Kasumi-1 (cell line): ENCODE measurements at regions not wholly inside any gene's neighbourhood (a gene's known extent, or its start where the extent isn't known, plus 50 kb on each side); places are given as distances from the start of the nearest gene placed in this dataset.

Experiments used
- DNase-seq, 2 experiments: peaks; one replicate each; lab custom pipeline; 2025; lab: John Stamatoyannopoulos, UW

DNA sequence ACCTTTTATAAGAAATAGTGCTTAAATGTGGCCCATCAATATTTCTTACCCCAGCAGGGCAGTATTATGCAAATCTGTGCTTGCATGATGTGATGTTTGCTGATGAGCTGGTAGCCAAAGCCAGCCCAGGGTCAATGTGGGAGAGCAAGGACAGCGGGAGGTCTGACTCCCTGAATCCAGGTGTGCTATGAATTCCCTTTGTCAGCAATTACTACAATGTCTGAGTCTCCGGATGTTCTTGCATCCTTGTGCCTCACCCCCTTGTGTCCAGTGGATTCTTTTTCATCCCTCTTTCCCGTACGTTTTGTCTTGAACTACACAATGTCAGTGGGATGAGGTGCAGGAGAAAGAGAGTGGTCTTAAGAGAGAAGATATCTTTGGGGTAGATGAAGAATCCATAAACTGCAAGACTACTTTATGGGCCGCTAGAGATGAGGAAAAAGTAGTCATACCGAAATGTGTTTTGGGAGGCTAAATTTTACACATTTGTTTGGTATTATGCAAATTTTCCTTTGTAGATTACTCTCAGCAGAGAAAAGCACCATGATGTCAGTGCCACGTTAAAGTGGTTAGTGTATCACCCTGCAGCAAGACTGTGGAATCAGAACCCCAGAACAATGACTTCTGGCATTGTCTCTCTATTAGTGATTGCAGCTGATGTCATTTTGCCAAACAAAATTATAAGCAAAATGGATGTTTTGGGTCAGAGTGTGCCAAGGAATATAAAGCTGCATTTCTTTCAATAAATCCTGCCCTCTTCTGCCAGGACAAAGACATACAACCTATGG lies 53.5 kb upstream of the TSHZ3 start:
- DNase-seq, result no peak

DNA sequence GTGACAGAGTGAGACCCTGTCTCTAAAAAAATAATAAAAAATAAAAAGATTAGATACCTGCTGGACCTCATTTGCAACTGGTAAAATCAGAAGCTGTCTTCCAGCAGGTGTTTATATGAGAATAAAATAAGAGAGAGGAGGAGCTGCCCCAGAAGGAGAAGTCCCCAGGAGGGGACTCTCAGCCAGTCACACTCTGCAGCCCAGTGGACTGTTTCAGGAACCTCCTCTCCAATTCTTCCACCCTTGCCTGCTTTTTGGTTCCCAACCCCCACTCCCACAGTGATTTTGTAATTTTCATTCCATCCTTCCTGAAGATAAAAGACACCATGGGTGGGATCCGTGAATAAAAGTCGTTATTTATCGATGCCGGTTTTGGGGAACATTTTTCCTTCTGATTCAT lies 56.9 kb upstream of the TSHZ3 start:
- no peak for DNase-seq

- no peak for DNase-seq
Measured at GRCh38 chr19:31408460-31409124, 59.4 kb upstream of the TSHZ3 start.

DNA sequence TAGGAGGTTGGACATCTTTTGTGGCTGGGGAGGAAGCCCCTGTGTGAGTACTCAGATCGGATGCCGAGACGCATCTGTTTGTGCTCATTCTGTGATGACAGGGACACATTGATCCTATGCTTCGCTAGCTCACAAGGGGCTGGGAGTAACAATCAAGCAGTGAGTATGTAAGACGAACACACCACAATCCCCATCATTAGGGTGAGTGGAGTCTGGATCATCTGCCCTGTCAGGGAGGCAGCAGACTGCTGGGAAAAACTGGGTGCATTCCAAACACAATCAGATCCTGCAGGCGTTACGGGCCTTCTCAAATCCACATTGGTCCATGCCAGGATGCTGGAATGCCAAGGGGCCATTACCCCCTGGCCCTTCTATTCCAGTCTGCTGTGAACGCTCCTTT lies 64.1 kb upstream of the TSHZ3 start:
- no peak for DNase-seq

DNA sequence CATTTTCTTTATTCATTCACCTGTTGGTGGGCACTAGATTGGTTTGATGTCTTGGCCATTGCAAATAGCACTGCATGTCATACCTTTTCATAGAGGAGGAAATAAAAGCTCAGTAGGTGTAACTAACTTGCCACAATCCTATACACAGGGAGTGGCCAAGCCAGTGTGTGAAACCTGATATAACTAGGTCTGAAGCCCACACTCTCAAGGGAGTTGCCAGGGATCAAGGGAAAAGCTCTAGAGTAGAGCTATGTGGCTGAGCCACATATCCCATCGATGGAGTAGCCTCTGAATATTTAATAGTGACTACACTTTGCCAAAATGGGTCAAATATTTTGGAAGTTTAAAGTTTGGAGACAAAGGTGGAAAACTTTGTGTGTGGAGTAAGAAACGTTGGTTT lies 66.1 kb upstream of the TSHZ3 start:
- DNase-seq, result no peak

- no peak for DNase-seq
Measured at GRCh38 chr19:31416548-31416947, 67.3 kb upstream of the TSHZ3 start.

- DNase-seq, result no peak
Measured at GRCh38 chr19:31418055-31418454, 68.8 kb upstream of the TSHZ3 start.

- no peak for DNase-seq
Measured at GRCh38 chr19:31418692-31419430, 69.6 kb upstream of the TSHZ3 start.

GRCh38 chr19:31419871-31420445 lies 70.7 kb upstream of the TSHZ3 start:
- DNase-seq, result no peak

GRCh38 chr19:31421082-31421481 lies 71.8 kb upstream of the TSHZ3 start:
- DNase-seq, result no peak

GRCh38 chr19:31421856-31422255 lies 72.6 kb upstream of the TSHZ3 start:
- no peak for DNase-seq

DNA sequence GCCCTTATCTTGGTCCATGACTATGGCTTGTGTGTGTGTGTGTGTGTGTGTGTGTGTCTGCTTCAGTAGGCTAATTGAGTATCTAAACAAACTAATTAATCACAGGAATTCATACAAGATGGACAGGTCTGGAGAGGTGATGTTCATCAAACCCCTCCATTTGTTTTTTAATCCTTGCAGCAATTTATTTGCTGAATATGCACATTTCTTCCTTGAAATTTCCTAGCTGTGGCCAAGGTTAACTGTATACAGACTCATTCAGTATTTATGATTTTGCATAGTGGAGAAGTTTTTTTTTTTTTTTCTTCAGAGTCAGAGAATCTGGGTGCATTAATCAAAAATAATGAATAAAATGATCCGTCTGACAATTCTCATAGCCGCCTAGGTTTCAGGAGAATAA lies 74.7 kb upstream of the TSHZ3 start:
- no peak for DNase-seq

DNA sequence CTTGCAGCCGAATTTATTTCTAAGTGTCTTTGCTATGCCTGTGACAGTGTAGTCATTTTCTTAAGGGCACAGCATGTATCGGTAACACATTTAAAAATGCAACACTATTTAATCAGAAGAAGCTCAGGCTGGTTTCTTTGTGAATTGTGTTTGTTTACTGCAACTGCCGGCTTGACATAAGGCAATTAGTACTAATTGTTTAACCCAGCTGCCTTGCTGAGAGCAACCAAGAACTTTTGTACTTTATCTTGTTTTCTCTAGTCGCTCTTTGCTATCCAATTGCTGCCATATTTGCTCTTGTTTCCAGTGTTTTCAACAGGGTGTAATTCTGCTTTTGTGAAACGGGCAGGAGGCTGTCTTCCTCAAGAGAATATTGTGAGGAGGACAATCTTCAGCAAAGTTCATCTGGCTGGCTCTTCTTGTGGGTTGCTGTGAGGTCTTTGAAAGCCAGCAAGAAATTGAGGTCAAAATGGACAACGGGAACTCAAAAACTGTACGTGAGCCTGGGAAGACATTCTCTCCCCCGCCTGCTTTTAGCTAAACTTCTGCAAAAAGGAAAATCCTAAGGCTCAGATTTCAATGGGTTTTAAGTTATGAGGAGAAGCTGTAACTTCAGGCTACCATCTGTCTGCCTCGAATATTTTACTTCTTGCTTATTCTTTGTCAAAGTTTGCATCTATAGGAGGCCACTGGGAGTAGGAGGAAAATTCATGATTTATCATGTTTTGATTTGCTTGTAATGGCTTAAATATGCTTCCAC lies 75.8 kb upstream of the TSHZ3 start:
- DNase-seq, result no peak

DNA sequence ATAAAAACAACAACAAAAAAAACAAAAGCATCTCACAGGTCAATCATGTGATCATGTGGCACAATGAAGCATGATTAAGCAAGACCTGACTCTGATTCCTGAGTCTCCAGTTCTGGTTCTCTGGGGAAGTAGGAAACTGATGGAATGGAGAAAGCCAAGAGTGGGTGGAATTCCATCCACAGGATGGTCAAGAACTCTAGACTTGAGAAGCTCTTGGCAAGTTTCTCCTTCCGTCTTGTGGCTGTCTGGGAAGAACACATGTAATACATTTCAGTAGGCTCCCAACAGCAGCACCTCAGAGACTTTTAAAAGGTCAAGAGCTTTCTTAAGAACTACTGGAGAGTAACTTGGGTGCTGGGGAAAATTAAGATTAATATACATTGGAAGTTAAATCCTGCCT lies 78.6 kb upstream of the TSHZ3 start:
- DNase-seq, result no peak

GRCh38 chr19:31430381-31430780 lies 81.1 kb upstream of the TSHZ3 start:
- no peak for DNase-seq

- no peak for DNase-seq
Measured at GRCh38 chr19:31432201-31432810, 83.1 kb upstream of the TSHZ3 start.

- no peak for DNase-seq
Measured at GRCh38 chr19:31436121-31436776, 87.0 kb upstream of the TSHZ3 start.

DNA sequence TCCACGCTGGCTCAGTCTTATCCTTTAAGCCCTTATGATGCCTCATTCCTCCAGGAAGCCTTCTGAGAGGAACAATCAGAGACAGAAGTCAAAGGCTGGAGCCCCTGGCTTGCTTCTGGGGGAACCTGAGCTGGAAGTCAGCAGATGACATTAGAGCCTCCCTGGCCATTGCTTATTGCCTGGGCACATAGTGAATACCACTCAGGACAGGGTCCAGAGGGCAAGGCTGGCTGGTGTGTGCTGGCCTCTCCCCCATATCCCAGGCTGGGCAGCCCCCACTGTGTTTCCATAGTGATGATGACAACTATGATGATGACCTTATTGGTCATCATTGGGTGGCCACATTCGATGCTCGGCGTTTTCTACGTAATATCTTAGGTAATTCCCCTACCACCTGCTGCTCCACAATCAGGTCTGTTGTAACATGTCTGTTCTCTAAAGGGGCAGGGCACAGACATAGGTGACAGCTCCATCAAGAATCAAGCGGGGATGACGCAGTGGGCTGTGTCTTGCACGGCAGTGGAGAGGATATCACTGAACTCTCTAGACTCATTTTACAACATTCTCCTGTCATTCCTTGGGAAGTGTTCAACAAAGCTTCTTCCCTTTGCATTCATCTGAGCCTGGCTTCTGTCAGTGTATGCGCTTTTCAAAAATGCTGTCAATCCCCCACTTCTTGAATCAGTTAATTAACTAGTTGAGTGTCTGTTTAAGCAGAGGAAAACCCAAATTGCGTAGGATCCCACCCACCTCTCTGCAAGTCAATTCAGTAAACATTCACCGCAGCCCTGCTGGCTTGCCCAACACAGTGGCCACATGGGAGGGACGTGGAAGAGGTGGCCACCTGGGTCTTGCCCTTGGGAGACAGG lies 89.4 kb upstream of the TSHZ3 start:
- DNase-seq, result no peak

DNA sequence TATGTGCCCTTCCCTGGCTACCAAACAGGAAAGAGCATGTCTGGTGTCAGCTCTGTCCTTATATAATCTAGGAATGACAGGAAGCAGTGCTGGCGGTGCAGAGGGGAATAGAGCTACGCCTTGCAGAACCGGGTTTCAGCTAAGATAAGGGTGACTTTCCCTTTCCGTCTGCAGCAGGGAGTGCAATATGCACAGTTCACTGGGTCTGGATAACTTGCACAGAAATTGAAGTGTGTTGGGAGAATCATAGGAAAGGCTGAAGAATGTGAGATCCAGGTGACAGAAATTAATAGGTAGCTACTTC lies 90.0 kb upstream of the TSHZ3 start:
- no peak for DNase-seq

GRCh38 chr19:31444931-31445330 lies 95.7 kb upstream of the TSHZ3 start:
- no peak for DNase-seq
